Mesothelial cell of epicardium (in vitro differentiated cells): ENCODE measurements at regions not wholly inside any gene's neighbourhood (a gene's known extent, or its start where the extent isn't known, plus 50 kb on each side); places are given as distances from the start of the nearest gene placed in this dataset.

ENCODE experiments used
- DNase-seq, 2 experiments: peaks; one replicate each; pipeline ENCODE4 v3.0.0; 2021; ENCODE audit warnings: low spot score in 2 of 2; ENCODE audit not compliant: unreplicated experiment in 2 of 2
- H3K27ac Mint-ChIP-seq: 2 replicates; pipeline ENCODE4 v1.8.0; 2021; ENCODE audit warnings: mixed read lengths
- H3K27me3 Mint-ChIP-seq: 2 replicates; pipeline ENCODE4 v1.8.0; 2021; ENCODE audit warnings: low read depth, mixed read lengths
- H3K36me3 Mint-ChIP-seq: 2 replicates; pipeline ENCODE4 v1.8.0; 2021; ENCODE audit warnings: mixed read lengths
- H3K4me1 Mint-ChIP-seq: 2 replicates; pipeline ENCODE4 v1.8.0; 2021; ENCODE audit warnings: mixed read lengths
- H3K4me3 Mint-ChIP-seq: 2 replicates; pipeline ENCODE4 v1.8.0; 2021; ENCODE audit warnings: mild to moderate bottlenecking, moderate library complexity, mixed read lengths
- H3K9me3 Mint-ChIP-seq: 2 replicates; pipeline ENCODE4 v1.8.0; 2021; ENCODE audit warnings: mixed read lengths
- CTCF ChIP-seq: fragments of 200-600 bp; sonication (generic); IDR thresholded peaks from one replicate; pipeline ENCODE4 v1.5.0; 2021; ENCODE audit warnings: antibody characterized with exemption; ENCODE audit not compliant: unreplicated experiment

GRCh38 chr18:25798046-25798445, 292.4 kb downstream of the SS18 start:
- peaks cover 13% of the 10 kb centered on the region for H3K9me3 Mint-ChIP-seq
- no peak for DNase-seq
- H3K4me1 Mint-ChIP-seq, result no peaks in the 10 kb centered on the region
- no peak for TF ChIP-seq CTCF
- no peak overlapping the region for H3K4me3 Mint-ChIP-seq
- H3K36me3 Mint-ChIP-seq, result no peaks in the 10 kb centered on the region
- no peaks in the 10 kb centered on the region for H3K27me3 Mint-ChIP-seq
- no peak overlapping the region for H3K27ac Mint-ChIP-seq

DNA sequence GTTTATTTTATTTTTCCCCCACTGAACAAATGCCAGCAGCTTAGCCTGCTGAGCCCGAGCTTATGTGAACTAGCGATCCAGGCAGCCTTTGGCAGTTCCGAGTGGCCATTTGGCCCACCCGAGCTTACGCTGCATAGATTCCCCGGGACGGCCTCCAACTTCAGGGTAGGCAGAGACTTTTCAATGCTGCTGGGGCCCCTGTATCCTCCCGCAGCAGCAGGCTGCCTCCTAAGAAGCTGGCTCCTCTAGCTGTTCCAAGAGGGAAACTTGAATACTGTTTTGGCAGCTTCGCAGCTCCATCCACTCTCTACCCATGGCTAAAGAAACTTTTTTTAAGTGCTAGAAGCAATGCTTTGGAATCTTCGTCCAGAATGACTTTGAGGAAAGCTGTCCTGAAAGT, 295.2 kb downstream of the SS18 start:
- Mint-ChIP-seq H3K36me3 (no peaks in the 10 kb centered on the region), H3K4me1 (no peaks in the 10 kb centered on the region), H3K27ac (no peak overlapping the region), H3K27me3 (no peaks in the 10 kb centered on the region), H3K4me3 (no peak overlapping the region), H3K9me3 (no peaks in the 10 kb centered on the region)
- DNase-seq, result no peak
- no peak for TF ChIP-seq CTCF

DNA sequence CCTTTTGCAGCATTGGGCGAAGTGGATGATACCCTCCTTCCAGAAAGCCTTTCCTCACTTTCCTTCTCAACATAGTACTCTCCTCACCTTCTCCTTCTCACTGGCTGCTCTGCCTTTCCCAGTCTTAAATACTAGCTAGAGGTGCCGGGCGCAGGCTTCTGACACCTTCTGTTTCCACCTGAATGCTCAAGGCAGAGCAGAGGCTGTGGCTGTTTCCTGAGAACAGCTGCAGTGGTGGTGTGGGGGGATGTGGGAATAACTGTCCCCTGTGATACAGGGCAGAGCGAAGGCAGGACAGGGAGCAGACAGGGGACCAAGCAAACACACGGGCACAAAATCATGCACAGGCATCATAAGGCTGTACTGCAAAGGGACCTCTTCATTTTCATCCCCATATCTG, 303.1 kb downstream of the SS18 start:
- H3K36me3 Mint-ChIP-seq, result no peaks in the 10 kb centered on the region
- TF ChIP-seq CTCF, result no peak
- H3K27ac Mint-ChIP-seq, result no peak overlapping the region
- H3K27me3 Mint-ChIP-seq, result no peaks in the 10 kb centered on the region
- H3K4me1 Mint-ChIP-seq, result no peaks in the 10 kb centered on the region
- H3K4me3 Mint-ChIP-seq, result no peak overlapping the region
- DNase-seq, result no peak
- H3K9me3 Mint-ChIP-seq, result no peaks in the 10 kb centered on the region

DNA sequence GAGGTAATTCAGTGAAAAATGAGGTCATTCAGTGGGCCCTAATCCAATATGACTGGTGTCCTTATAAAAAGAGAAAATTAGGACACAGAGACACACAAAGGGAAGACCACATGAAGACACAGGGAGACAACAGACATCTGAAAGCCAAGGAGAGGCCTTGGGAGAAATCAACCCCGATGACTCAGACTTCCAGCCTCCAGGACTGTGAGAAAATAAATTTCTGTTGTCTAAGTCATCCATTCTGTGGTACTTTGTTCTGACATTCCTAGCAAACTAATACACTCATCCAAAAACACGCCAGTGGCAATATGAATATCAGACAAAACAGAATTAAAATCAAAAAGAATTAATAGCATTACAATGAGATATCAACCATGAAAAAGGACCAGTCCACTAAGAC, 303.7 kb downstream of the SS18 start:
- no peak for DNase-seq
- H3K9me3 Mint-ChIP-seq, result no peaks in the 10 kb centered on the region
- no peaks in the 10 kb centered on the region for H3K27me3 Mint-ChIP-seq
- no peak overlapping the region for H3K4me3 Mint-ChIP-seq
- no peaks in the 10 kb centered on the region for H3K36me3 Mint-ChIP-seq
- no peaks in the 10 kb centered on the region for H3K4me1 Mint-ChIP-seq
- TF ChIP-seq CTCF, result no peak
- H3K27ac Mint-ChIP-seq, result no peak overlapping the region

GRCh38 chr18:25780105-25780504, 310.3 kb downstream of the SS18 start:
- H3K9me3 Mint-ChIP-seq, result peaks cover 4% of the 10 kb centered on the region
- no peak for TF ChIP-seq CTCF
- H3K4me1 Mint-ChIP-seq, result no peaks in the 10 kb centered on the region
- H3K27me3 Mint-ChIP-seq, result peaks cover 2% of the 10 kb centered on the region
- no peak overlapping the region for H3K4me3 Mint-ChIP-seq
- H3K36me3 Mint-ChIP-seq, result no peaks in the 10 kb centered on the region
- H3K27ac Mint-ChIP-seq, result no peak overlapping the region
- no peak for DNase-seq

GRCh38 chr18:25771796-25772195, 318.6 kb downstream of the SS18 start:
- Mint-ChIP-seq H3K27me3 (no peaks in the 10 kb centered on the region), H3K4me3 (no peak overlapping the region), H3K4me1 (no peaks in the 10 kb centered on the region), H3K9me3 (peaks cover 23% of the 10 kb centered on the region), H3K27ac (no peak overlapping the region), H3K36me3 (no peaks in the 10 kb centered on the region)
- DNase-seq, result no peak
- TF ChIP-seq CTCF, result no peak
